NCI-H748 treated with DMSO at 0.1 percent for 48 hours (cell line): ENCODE measurements at regions not wholly inside any gene's neighbourhood (a gene's known extent, or its start where the extent isn't known, plus 50 kb on each side); places are given as distances from the start of the nearest gene placed in this dataset.
"Not testable (repeated sequence)": the region's sequence is repeated elsewhere in the genome, so short reads cannot be mapped to it uniquely, and the experiment has no call there.

ENCODE experiments used
- DNase-seq: peaks from one replicate; lab custom pipeline; 2025; lab: John Stamatoyannopoulos, UW

DNA sequence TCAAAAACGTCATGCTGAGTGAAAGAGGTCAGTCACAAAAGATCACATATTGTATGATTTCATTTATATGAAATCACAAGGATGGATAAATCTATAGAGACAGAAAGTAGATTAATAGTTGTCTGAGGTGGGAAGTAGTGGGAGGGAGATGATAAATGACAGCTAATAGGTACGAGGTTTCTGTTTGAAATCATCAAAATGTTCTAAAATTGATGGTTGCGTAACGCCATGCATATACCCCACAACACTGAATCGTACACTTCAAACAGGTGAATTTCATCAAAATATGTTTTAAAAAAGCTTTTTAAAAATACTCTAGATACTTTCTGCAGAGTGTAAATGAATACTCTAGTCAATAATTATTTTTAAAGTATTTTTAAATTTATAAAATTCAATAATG, 303.0 kb upstream of the STAC start:
- DNase-seq: no peak

DNA sequence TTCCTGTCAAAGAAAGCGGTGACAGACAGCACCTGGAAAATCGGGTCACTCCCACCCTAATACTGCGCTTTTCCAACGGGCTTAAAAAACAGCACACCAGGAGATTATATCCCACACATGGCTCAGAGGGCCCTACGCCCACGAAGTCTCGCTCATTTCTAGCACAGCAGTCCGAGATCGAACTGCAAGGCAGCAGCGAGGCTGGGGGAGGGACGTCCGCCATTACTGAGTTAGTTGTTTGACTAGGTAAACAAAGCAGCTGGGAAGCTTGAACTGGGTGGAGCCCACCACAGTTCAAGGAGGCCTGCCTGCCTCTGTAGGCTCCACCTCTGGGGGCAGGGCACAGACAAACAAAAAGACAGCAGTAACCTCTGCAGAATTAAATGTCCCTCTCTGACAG, 297.3 kb upstream of the STAC start:
- not testable (repeated sequence) for DNase-seq

DNA sequence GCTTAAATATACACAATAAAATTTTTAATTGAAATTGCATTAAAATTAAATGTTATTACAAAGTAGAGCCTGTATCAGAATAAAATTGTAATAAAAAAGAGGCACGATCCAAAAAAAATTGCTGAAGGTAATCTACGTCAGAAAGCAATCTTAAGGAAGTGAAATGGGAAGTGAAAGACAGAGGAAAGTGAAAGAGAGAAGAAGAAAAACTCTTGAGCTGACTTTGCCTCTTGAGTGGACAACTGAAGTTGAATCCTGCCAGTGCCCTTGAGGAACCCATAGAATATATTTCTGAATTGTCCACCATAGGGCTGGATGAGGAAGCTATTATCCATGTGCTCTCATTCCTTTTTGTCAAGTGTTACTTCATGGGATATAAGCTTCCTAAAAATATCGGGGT, 285.1 kb upstream of the STAC start:
- no peak for DNase-seq

DNA sequence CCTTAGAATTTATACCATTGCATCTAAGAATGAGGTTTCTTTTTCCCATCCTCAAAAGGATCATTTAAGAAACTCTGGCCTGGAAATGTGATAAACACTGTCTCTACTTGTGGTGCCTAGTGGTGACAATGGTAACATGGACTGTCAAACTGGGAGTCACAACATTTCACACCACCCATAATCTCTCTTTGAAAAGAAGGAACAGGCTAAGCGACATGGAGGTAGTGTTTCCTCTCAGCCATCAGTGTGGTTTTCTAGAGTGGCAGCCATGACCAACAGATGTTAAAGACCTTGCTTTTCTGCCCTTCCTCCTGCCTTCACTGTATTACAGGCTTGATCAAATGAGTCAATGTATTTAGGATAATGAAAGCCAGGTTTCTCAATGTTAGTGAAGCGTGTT, 283.1 kb upstream of the STAC start:
- no peak for DNase-seq

DNA sequence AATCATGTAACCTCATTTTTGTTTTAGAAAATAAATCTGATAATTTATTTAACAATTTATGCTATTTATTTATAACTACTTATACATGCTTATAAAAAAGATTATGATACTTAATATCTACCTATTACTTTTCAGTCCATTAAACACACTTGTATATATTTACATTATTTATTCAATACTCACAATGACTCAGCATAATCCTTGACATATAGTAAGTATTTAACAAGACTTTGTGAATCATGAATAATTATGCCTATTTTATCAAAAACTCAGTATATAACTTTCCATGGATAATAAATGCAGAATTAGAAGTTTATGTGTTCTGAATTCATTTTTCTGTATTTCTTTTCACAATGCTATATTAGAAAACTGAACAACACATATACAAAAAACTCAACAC, 266.0 kb upstream of the STAC start:
- DNase-seq: no peak

DNA sequence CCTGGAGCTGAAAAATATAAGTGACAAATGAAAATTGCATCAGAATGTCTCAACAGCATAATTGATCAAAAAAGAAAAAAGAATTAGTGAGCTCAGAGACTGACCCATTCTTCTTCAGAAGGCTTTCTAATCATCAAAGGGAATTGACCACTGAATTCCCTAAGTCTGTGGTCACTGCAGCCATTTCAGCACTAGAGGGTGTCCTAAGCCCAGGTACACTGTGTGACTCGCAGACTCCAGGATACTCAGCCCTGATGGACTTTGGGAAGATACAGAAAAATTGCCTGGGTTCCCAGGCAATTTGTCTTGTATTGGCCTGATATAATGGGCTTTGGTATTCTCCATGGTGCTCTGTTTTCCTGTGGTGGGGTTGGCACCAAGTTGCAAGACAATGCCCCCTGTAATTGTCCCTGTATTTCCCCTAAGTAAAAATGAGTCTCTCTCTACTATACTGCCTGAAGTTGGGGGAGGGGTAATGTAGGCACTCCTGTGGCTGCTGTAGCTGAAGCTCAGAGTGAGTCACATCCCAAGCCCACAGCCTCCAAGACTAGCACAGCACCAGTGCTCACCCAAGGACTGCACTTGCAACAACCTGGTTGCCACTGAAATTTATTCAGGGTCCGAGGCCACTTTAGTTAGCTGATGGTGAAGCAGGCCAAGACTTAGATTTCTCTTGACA, 256.0 kb upstream of the STAC start:
- no peak for DNase-seq

DNA sequence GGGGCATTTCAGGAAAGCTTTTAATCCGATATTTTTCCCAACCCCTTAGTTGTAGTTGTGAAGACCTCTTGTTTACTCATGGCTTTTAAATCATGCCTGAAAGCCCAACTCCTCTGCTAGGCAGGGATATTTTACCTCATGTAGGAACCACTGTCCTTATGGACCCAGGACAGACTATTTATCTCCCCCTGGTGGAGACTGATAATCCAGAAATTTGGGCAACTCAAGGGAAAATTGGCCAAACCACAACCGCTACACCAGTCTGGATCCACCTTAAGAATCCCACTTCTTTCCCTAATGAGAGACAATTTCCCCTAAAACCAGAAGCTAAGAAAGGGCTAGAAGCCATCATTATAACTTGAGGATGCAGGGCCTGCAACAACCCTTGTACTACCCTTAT, 248.1 kb upstream of the STAC start:
- DNase-seq: no peak

DNA sequence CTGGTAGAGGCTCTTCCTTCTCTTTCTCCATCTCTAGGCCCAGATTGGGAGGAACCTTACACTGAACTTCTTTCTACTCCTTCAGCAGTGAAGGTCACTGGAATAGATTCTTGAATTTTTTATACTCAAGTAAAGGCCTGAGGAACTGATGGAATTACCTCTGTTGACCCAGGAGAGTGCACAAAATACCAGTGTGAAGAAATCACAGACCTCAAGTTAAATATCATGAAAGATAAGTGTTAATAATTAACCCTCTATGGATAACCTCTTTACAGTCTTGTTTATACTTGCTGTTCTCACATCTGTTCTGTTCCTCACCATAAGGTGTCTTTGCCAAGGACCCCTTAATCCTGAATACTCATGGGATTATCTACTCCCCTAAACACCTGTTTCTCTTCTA, 244.4 kb upstream of the STAC start:
- no peak for DNase-seq

DNA sequence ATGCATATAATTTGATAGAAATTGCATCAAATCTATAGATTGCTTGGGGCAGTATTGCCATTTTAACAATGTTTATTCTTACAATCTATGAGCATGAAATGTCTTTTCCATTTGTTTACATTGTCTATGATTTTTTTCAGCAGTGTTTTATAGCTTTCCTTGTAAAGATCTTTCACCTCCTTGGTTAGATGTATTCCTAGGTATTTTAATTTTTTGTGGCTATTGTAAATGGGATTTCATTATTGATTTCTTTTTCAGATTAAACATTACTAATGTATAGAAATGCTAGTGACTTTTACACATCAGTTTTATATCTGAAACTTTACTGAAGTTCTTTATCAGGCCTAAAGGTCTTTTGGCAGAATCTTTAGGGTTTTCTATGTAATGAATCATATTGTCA, 237.6 kb upstream of the STAC start:
- DNase-seq: no peak

DNA sequence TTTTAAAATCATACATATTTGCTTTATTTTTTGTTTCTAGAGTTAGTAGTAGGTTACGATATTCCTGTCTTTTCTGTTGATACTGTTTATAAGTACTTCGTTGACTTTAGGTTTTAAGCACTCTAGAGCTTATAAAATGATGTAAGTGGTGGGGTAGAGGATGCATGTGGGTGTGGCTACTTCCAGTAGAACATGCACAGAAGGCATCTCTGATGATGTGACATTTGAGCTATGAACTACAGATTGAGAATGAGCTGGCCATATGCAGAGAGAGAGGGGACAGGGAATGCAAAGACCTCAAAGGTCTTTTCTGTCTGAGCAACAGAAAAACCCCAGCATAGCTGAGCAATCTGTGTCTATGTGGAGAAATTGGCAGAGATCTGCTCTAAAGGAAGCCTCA, 233.9 kb upstream of the STAC start:
- DNase-seq: no peak

DNA sequence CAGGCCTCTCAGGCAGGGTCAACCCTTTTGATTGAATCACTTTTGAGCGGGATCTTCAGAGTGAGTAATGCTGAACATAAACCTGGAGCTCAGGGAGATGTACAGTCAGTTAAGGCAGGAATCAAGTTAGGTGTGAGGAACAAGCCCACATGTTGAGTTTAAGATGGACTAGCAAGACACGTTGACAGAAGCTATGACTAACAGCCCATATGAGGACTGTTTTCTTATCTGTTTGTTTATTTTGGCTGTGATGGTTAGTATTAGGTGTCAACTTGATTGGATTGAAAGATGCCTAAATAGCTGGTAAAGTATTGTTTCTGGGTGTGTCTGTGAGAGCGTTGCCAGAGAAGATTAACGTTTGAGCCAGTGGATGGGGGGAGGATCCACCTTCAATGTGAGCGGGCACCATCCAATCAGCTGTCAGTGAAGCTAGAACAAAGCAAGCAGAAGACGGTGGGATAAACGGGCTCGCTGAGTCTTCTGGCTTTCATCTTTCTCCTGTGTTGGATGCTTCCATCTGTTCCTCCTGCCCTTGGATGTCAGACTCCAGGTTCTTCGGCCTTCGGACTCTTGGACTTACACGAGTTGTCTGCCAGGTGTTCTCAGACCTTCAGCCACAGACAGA, 232.3 kb upstream of the STAC start:
- no peak for DNase-seq

DNA sequence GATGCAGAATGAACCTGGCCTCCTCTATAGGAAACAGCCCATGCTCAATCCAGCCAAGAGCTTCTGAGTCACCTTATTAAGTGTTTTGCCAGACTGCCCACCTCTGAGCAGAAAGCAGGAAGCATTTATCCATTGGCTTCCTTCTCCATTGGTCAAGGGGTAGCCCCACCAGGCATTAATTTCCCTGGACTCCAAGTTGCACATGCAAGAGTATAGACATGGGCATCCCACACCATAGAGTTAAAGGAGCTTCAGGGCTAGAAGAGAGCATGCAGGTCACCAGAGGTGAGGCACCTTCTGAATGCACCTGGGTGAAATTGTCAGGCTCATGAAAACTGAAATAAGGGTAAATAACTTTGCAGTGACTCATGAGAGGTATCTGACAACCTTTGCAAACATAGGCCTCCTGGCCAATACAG, 230.8 kb upstream of the STAC start:
- DNase-seq: no peak

DNA sequence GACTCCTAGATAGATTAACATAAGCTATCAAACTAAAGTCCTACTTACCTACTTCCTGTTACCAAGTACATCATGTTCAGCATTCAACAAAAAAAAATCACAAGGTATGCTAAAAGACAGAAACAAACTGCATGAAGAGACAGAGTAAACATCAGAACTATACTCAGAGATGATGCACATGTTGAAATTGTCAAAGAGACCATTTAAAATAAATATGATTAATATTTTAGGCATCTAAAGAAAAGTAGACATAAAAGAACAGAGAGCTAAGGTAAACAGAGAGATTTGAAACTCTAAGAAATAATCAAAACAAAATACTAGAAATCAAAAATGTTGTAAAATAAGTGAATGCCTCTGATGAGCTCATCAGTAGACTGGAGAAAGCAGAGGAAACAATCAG, 224.8 kb upstream of the STAC start:
- no peak for DNase-seq

DNA sequence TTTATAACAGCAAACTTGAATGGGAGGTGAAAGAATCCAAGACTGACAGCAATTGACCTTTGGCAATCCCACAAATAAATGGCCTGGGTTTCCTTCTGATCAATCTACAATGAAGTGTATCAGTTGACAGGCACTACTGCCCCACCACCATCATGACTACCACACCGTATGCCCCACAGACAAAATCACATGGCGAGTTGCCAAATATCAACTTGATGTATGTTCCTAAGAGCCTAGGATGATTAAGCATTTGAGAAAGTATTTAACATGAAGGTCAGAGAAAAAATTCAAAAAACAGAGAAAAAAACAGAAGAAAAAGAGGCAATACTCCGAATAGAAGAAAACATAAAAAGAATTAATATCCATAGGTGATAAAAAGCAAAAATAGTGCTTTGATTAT, 215.9 kb upstream of the STAC start:
- no peak for DNase-seq

DNA sequence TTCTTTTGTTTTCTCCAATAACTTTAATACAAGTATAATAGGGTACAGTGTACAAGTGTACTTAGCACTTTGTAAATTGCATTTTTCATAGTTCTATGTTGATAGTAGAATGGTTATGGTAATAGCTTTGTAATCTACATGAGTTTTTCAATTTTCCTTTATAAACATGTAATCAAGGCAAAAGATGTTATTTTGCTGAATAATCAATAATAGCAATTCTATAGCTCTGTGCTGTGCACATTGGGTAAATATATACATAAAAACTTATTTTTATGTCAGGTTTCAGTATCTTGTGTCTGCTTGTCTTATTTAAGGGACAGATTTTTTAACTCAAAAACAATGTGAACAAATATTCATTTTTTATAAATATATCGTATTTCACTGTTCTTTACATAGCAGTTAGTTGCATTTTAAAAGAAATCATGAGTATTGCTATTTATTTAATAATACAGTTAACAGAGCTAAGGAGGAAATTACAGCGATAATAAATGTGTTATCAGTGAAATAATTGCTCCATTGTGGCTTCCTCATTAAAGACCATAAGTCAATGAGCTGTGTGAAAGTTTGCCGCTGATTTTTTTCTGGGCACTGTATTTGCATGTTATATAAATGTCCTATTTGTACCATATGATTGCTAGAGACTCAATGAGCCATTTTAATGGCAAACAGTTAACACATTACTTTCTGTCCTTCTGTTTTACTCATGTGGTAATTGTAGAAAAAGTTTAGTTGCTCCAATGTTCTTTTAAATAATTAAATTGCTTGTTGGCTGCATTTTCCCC, 214.6 kb upstream of the STAC start:
- DNase-seq: no peak

DNA sequence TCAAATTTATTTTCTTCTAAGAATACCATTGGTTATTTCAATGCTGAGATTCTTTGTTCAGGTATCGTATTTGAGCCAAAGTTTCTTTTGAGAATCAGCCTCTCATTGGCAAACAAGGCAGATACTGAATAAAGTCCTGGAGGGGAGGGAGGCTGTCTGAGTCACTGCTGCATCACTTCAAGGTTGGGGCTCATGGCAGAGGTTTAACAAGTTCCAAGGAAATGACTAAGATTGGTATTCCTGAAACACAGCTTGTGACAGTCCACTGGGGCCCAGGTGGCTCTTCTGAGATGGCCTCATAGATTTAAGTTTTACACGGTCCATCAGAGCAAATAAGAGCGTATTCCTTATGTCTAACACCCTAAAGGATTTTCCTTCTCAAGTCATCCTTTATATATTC, 213.8 kb upstream of the STAC start:
- DNase-seq: no peak

DNA sequence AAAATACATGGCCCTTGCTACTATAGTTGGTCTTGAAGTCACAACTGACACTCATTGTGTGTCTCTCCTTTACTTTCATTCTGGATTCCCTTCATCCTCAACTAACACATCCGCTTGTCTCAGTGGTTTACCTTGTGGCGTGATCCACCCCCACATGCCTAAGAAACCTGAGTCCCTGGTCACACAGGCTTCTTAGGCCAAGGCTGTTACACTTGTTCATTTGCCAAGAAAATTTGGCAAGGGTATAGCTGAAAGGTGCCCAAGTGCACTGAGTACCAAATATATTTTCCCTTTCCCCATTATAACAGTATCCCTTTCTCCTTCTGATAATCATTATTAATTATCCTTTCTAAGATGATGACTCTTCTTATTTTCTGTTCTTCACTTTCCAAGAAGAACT, 207.6 kb upstream of the STAC start:
- DNase-seq: no peak

DNA sequence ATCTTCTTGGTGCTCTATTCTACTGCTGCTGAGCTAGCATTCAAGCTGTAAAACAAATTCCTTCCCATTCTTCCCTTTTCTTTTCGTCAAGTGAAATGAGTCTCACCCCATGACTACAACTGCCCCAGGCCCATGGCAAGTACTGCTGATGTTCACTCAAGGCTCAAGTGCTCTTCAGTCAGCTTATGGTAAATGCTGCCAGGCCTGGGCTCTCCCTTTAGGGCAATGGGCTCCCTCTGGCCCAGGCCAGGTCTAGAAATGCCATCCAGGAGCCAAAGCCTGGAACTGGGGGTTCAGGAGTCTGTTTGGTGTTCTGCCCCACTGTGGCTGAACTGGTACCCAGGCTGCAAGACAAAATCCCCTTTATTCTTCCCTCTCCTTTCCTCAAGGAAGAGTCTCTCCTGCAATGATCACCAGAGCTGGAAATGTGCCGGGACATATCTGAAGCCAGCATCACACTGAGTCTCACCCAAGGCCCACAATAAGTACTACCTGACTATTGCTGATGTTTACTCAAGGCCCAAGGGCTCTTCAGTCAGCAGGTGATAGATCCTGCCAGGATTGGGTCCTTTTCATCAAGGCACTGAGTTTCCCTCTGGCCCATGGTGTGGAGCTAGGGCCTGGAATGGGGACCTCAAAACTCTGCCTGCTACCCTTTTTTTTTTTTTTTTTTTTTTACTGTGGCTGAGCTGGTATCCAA, 205.0 kb upstream of the STAC start:
- DNase-seq: no peak

DNA sequence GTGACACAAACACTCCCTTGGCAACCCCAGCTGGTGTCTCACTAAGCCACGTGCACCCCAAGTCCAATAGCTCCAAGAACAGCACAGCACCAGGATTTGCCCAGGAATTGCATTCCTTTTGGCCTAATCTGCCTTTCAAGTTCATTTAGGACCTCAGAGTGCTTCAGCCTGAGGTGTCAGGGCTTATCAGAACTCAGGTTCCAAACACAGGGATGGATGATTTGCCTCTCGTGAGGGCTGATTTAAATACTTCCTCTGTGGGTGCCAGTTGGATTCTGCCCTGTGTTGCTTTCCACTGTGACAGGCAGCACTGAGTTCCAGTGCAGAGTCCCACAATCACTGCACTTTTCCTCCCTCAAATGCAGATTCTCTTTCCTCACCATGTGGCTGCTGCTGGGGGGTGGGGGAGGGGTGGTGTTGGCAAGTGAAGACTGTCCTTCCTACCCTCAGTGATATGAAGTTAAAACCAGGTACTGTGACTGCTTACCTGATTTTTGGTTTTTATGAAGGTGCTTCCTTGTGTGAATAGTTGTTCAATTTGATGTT, 204.3 kb upstream of the STAC start:
- DNase-seq: no peak

DNA sequence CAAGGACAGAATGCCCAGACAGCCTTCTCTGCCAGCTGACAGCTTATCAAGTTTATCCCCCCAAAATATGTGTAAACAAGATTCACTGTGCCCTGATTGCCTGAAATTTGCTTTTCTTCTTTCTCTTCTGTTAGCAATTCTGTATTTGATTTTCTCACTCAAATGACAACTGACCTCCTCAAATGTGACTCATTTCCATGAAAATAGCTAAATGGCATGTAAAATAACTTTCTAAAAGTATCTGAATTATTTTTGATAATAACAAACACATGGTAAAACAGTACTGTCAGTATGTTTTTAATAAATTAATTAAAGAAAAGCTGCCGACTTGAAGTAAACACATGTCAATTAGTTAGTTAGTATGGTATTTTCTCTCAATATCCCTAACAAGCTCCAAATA, 202.3 kb upstream of the STAC start:
- DNase-seq: no peak

DNA sequence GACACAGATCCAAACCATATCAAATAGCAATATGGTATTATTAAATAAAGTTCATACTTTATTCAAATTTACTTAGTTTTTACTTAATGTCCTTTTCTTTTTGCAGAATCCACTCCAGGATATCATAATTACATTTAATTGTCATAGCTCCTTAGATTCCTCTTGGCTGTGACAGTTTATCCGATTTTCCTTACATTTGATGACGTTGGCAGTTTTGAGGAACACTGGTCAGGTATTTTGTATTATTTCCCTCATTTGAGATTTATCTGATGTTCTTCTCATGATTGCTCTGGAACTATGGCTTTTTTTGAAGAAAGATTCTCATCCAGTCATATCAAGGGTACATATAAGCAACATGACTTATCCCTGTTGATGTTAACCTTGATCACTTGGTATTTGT, 198.3 kb upstream of the STAC start:
- DNase-seq: no peak

DNA sequence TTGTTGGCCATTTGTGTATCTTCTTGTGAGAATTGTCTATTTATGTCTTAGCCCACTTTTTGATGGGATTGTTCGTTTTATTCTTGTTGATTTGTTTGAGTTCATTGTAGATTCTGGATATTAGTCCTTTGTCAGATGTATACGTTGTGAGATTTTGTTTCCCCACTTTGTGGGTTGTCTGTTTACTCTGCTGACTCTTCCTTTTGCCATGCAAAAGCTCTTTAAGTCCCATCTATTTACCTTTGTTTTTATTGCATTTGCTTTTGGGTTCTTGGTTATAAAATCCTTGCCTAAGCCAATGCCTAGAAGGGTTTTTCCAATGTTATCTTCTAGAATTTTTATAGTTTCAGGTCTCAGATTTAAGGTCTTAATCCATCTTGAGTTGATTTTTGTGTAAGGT, 193.1 kb upstream of the STAC start:
- not testable (repeated sequence) for DNase-seq

DNA sequence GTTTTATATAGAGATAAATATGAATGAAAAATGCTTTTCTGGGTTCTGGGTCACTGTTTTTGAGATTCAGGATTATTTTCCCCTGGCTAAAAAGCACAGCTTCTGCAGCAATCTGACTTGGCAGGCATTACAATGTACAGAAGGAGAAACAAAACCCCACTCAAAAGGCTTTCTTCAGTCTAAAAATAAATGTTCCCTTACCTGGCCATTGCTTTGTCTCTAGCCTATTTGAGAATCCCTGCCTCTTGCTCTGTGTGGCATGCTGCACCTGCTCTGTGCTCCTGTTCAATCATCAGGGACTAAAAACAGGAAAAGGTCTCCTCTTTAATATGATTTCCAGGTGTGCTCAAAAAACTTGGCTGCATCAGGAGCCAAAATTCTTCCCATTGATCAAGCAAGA, 187.4 kb upstream of the STAC start:
- DNase-seq: no peak
